Adrenal gland (tissue), 5 donors: ENCODE measurements at regions not wholly inside any gene's neighbourhood (a gene's known extent, or its start where the extent isn't known, plus 50 kb on each side); places are given as distances from the start of the nearest gene placed in this dataset.

Source experiments
- POLR2A ChIP-seq, 2 donors: fragments of 450-650 bp; IDR thresholded peaks; one replicate each; pipeline ENCODE4 v1.6.1; 2017; ENCODE audit warnings: antibody characterized with exemption in 2 of 2, mild to moderate bottlenecking in 2 of 2, moderate library complexity in 1 of 2
- TF ChIP-seq, protein P1 (sequence below), 6 experiments: fragments of 450-650 bp in 4 of 6; fragments of 200-600 bp in 2 of 6; sonication (generic) in 1 of 6; IDR thresholded peaks; 1 replicate in 5 of 6; 2 replicates in 1 of 6; pipeline versions ENCODE4 v1.5.1 to v1.8.0; 2016 to 2021; ENCODE audit warnings: antibody characterized with exemption in 6 of 6, mild to moderate bottlenecking in 2 of 6, moderate library complexity in 1 of 6
- donor health status: DM: no; HTN: no; CAD: no.

DNA sequence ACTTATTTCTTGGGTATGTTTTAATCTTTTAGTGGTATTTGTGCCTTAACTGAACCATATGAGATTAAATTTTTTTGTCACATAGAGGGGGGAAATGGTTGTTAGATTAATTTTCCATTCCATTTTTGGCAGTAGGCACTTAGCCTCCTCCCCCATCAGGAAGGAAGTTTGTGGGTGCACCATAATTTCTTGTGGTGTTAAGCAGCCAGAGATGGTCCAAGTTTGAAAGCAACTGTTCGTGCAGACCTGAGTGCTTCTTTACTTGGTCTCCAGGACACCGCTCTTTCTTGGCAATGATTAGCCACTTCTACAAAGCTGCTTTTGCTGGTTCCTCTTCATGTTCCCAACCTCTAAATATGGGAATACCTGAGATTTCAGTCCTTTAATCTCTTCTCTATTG is 92.7 kb upstream of the RPL34 start:
- TF ChIP-seq, protein P1, sequence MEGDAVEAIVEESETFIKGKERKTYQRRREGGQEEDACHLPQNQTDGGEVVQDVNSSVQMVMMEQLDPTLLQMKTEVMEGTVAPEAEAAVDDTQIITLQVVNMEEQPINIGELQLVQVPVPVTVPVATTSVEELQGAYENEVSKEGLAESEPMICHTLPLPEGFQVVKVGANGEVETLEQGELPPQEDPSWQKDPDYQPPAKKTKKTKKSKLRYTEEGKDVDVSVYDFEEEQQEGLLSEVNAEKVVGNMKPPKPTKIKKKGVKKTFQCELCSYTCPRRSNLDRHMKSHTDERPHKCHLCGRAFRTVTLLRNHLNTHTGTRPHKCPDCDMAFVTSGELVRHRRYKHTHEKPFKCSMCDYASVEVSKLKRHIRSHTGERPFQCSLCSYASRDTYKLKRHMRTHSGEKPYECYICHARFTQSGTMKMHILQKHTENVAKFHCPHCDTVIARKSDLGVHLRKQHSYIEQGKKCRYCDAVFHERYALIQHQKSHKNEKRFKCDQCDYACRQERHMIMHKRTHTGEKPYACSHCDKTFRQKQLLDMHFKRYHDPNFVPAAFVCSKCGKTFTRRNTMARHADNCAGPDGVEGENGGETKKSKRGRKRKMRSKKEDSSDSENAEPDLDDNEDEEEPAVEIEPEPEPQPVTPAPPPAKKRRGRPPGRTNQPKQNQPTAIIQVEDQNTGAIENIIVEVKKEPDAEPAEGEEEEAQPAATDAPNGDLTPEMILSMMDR (IDR thresholded peaks at IDR 0.05), result no peak
- TF ChIP-seq POLR2A (IDR thresholded peaks at IDR 0.05), result no peak
